K562 (cell line): ENCODE measurements at regions not wholly inside any gene's neighbourhood (a gene's known extent, or its start where the extent isn't known, plus 50 kb on each side); places are given as distances from the start of the nearest gene placed in this dataset.
"Not testable (repeated sequence)": the region's sequence is repeated elsewhere in the genome, so short reads cannot be mapped to it uniquely, and the experiment has no call there.

Experiments
- ATAC-seq: fragments of 200-7000 bp; cut with Tn5 transposase; 3 replicates; pipeline ENCODE4 v1.9.1; 2020; ENCODE audit warnings: moderate library complexity
- BruUV-seq: library from RNA; stranded (reverse); fragments of 400-500 nt; replicated peaks from 2 replicates; lab custom pipeline; 2021; lab: Mats Ljungman, UMichigan
- CTCF ChIA-PET: fragments of 300-600 bp; formaldehyde crosslinking; extraction: SDS; loops from one replicate; lab custom pipeline; 2021; ENCODE audit warnings: low intra/inter-chr PET ratio; lab: Yijun Ruan, JAX
- POLR2A ChIA-PET: fragments of 300-600, 350-650 bp; sonication (Branson Sonifier 250); formaldehyde crosslinking; extraction: SDS; loops from one replicate; lab custom pipeline; 2021; ENCODE audit warnings: antibody characterized with exemption, inconsistent platforms; lab: Yijun Ruan, JAX
- DNase-seq, 4 experiments: peaks; one replicate each; pipeline versions ENCODE4 v3.0.0 to v3.0.0-alpha.2; 2011 to 2018; ENCODE audit warnings: low spot score in 3 of 4, mixed read lengths in 3 of 4; ENCODE audit errors: extremely low read depth in 1 of 4
- FAIRE-seq: peaks from 2 replicates; lab custom pipeline; 2011; peaks lifted over from hg19 to GRCh38; lab: Jason Lieb, UNC
- H2AFZ ChIP-seq: 2 replicates; pipeline ENCODE4 v1.6.0; 2011; ENCODE audit warnings: low read depth, low read length, control low read depth, inconsistent platforms
- H3K27ac ChIP-seq: fragments of 200-600 bp; 3 replicates; pipeline ENCODE4 v1.8.0; 2011; ENCODE audit warnings: low read depth, mild to moderate bottlenecking, control low read depth, inconsistent platforms, low read length, moderate library complexity, mixed read lengths; ENCODE audit errors: extremely low read depth
- H3K27me3 ChIP-seq, 2 experiments: fragments of 300-600 bp in 1 of 2; 2 replicates in 1 of 2; 3 replicates in 1 of 2; pipeline versions ENCODE4 v1.6.0 to v1.8.0; 2011; ENCODE audit warnings: inconsistent platforms in 2 of 2, low read length in 2 of 2, mild to moderate bottlenecking in 1 of 2, mixed read lengths in 1 of 2, moderate library complexity in 1 of 2; ENCODE audit not compliant: control insufficient read depth in 2 of 2, insufficient read depth in 2 of 2
- H3K36me3 ChIP-seq: fragments of 300-600 bp; 3 replicates; pipeline ENCODE4 v1.8.0; 2011; ENCODE audit warnings: mild to moderate bottlenecking, low read length, inconsistent platforms; ENCODE audit not compliant: control insufficient read depth, insufficient read depth
- H3K4me1 ChIP-seq, 2 experiments: fragments of 200-600 bp in 1 of 2; replicated peaks in 1 of 2; 2 replicates in 1 of 2; 3 replicates in 1 of 2; pipeline versions ENCODE4 v1.5.1 to v1.8.0; 2011; ENCODE audit warnings: inconsistent platforms in 2 of 2, low read length in 2 of 2, mild to moderate bottlenecking in 1 of 2, mixed read lengths in 1 of 2, moderate library complexity in 1 of 2; ENCODE audit not compliant: control insufficient read depth in 2 of 2, insufficient read depth in 2 of 2
- H3K4me2 ChIP-seq: 2 replicates; pipeline ENCODE4 v1.6.1; 2011; ENCODE audit warnings: low read length, control low read depth, inconsistent platforms, mixed read lengths; ENCODE audit not compliant: insufficient read depth
- H3K4me3 ChIP-seq: fragments of 200-600 bp; sonication (generic), shearing (Covaris generic); 2 replicates; pipeline ENCODE4 v1.5.1; 2016; ENCODE audit warnings: control low read depth, inconsistent platforms
- H3K79me2 ChIP-seq: fragments of 200-600 bp; 3 replicates; pipeline ENCODE4 v1.8.0; 2011; ENCODE audit warnings: low read length, inconsistent platforms; ENCODE audit not compliant: control insufficient read depth, insufficient read depth
- H3K9ac ChIP-seq, 2 experiments: 2 replicates each; pipeline versions ENCODE4 v1.6.0 to v1.6.1; 2011; ENCODE audit warnings: low read depth in 2 of 2, low read length in 2 of 2, control low read depth in 1 of 2, inconsistent platforms in 1 of 2, mild to moderate bottlenecking in 1 of 2, mixed read lengths in 1 of 2; ENCODE audit not compliant: insufficient read depth in 1 of 2
- H3K9me1 ChIP-seq: one replicate; pipeline ENCODE4 v1.6.0; 2011; ENCODE audit warnings: inconsistent platforms, mild to moderate bottlenecking, low read length, moderate library complexity; ENCODE audit not compliant: control insufficient read depth, insufficient read depth
- H3K9me3 ChIP-seq: replicated peaks from 2 replicates; pipeline ENCODE4 v1.5.1; 2011; ENCODE audit warnings: low read depth, low read length, inconsistent platforms; ENCODE audit not compliant: control insufficient read depth, insufficient read depth
- H4K20me1 ChIP-seq: replicated peaks from 2 replicates; pipeline ENCODE4 v1.6.1; 2011; ENCODE audit warnings: low read length, inconsistent platforms, mixed read lengths; ENCODE audit not compliant: control insufficient read depth, insufficient read depth
- CBFA2T2 ChIP-seq: fragments of 450-650 bp; conservative IDR thresholded peaks from 2 replicates; pipeline ENCODE4 v1.6.1; 2017; ENCODE audit warnings: mild to moderate bottlenecking
- CSDE1 ChIP-seq, 2 experiments: fragments of 450-650 bp; IDR thresholded peaks; 2 replicates each; pipeline ENCODE4 v1.6.1; 2016; ENCODE audit warnings: mild to moderate bottlenecking in 1 of 2
- RHOXF2B ChIP-seq: fragments of 250-450 bp; sonication (Bioruptor Pico); conservative IDR thresholded peaks from 2 replicates; pipeline ENCODE4 v1.5.1; 2021
- SMARCB1 ChIP-seq: IDR thresholded peaks from 2 replicates; pipeline ENCODE4 v1.6.1; 2011; ENCODE audit warnings: improper control_type of control experiment, low read depth; ENCODE audit not compliant: insufficient read length
- TARDBP ChIP-seq: fragments of 450-650 bp; IDR thresholded peaks from 2 replicates; pipeline ENCODE4 v1.6.1; 2016
- WGBS: fragments of 100-300 bp; shearing (Covaris generic); methylation state at CpG from one replicate; pipeline ENCODE4 v1.1.6; 2016; ENCODE audit warnings: low coverage, mixed read lengths; ENCODE audit not compliant: insufficient coverage; ENCODE audit errors: missing lambda C conversion rate; 5-methylcytosine and 5-hydroxymethylcytosine counted together
- in situ Hi-C: fragments of 300-500 bp; cut with MboI; formaldehyde crosslinking; loops from 4 replicates; pipeline ENCODE4 v1.15.0; 2018; ENCODE audit warnings: inconsistent platforms, mixed read lengths
- intact Hi-C: fragments of 100-400 bp; cut with micrococcal nuclease; formaldehyde crosslinking; loops from 2 replicates; pipeline ENCODE4 v1.14.2; 2022
- TF ChIP-seq, protein P1 (sequence below): sonication (generic); formaldehyde crosslinking; IDR thresholded peaks from 2 replicates; pipeline ENCODE4 v1.8.0; 2022; ENCODE audit warnings: mild to moderate bottlenecking, low read depth, missing genetic modification reagents
- TF ChIP-seq, protein P2 (sequence below): fragments of 250-450 bp; sonication (Bioruptor Pico); IDR thresholded peaks from 2 replicates; pipeline ENCODE4 v1.4.0; 2020
- TF ChIP-seq, protein P3 (sequence below): fragments of 250-450 bp; sonication (Bioruptor Pico); IDR thresholded peaks from 2 replicates; pipeline ENCODE4 v1.8.0; 2021; ENCODE audit warnings: borderline replicate concordance, mild to moderate bottlenecking, moderate library complexity; ENCODE audit not compliant: poor library complexity, severe bottlenecking

DNA sequence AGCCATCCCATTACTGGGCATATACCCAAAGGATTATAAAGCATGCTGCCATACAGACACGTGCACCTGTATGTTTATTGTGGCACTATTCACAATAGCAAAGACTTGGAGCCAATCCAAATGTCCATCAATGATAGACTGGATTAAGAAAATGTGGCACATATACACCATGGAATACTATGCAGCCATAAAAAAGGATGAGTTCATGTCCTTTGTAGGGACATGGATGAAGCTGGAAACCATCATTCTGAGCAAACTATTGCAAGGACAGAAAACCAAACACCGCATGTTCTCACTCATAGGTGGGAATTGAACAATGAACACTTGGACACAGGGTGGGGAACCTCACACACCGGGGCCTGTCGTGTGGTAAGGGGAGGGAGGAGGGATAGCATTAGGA, 233.4 kb upstream of the PIK3R1 start:
- FAIRE-seq, in situ Hi-C loops, H3K9ac ChIP-seq, H3K27ac ChIP-seq, ATAC-seq, CTCF ChIA-PET, H4K20me1 ChIP-seq, H2AFZ ChIP-seq, intact Hi-C loops, H3K27me3 ChIP-seq, POLR2A ChIA-PET, BruUV-seq, H3K9me1 ChIP-seq, H3K4me1 ChIP-seq, DNase-seq, H3K4me2 ChIP-seq, H3K4me3 ChIP-seq, H3K36me3 ChIP-seq, H3K9me3 ChIP-seq, H3K79me2 ChIP-seq: not testable (repeated sequence)
- 5% methylated on average over 3 of the region's 4 CpGs for WGBS

DNA sequence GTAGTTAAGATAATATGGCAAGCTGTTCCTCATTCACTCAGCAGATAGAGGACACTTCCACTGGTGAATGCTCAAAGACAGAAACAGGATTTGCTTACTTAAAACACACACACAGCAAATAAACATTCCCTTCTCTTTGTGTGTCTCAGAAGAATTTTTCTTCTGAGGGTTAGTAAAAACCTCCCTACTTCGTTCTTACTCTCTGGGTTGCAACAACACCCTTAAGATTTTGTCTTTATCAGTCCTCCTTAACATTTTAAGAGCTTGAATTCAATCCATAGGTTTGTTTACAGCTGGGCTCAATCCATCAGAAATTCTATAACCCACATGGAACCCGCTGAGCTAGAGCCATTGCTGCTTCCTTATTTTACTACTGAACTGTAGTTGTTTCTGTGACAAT, 237.4 kb upstream of the PIK3R1 start:
- no peaks in the 10 kb centered on the region for H3K79me2 ChIP-seq
- FAIRE-seq (no peak), ATAC-seq (no peak), DNase-seq (no peak)
- H3K4me3 ChIP-seq: no peak overlapping the region
- intact Hi-C loops (no loop called here), in situ Hi-C loops (no loop called here)
- POLR2A ChIA-PET: interaction anchor here (0.9 kb wide), 1 partner anchor 42 kb away, joined by 4 read pairs; no protein-coding TSS in a partner anchor
- H2AFZ ChIP-seq: no peak overlapping the region
- CTCF ChIA-PET: no interaction called here
- H3K4me2 ChIP-seq: no peak overlapping the region
- 0% methylated on average over 2 of the region's 2 CpGs for WGBS
- no peaks in the 10 kb centered on the region for H3K4me1 ChIP-seq
- no peaks in the 10 kb centered on the region for H3K27me3 ChIP-seq
- H3K9me1 ChIP-seq: no peaks in the 10 kb centered on the region
- no peak overlapping the region for H3K9ac ChIP-seq
- H4K20me1 ChIP-seq: no peaks in the 10 kb centered on the region
- no peaks in the 10 kb centered on the region for H3K36me3 ChIP-seq
- H3K9me3 ChIP-seq: no peaks in the 10 kb centered on the region
- no TSS peak for BruUV-seq
- no peak overlapping the region for H3K27ac ChIP-seq
- TF ChIP-seq SMARCB1 (no peak), CBFA2T2 (no peak), CSDE1 (IDR thresholded peaks at IDR 0.05) (no peak), TARDBP (no peak), RHOXF2B (CRISPR knock-in tag) (no peak)
- TF ChIP-seq, protein P1, sequence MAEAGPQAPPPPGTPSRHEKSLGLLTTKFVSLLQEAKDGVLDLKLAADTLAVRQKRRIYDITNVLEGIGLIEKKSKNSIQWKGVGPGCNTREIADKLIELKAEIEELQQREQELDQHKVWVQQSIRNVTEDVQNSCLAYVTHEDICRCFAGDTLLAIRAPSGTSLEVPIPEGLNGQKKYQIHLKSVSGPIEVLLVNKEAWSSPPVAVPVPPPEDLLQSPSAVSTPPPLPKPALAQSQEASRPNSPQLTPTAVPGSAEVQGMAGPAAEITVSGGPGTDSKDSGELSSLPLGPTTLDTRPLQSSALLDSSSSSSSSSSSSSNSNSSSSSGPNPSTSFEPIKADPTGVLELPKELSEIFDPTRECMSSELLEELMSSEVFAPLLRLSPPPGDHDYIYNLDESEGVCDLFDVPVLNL (CRISPR knock-in tag): no peak
- TF ChIP-seq, protein P2, sequence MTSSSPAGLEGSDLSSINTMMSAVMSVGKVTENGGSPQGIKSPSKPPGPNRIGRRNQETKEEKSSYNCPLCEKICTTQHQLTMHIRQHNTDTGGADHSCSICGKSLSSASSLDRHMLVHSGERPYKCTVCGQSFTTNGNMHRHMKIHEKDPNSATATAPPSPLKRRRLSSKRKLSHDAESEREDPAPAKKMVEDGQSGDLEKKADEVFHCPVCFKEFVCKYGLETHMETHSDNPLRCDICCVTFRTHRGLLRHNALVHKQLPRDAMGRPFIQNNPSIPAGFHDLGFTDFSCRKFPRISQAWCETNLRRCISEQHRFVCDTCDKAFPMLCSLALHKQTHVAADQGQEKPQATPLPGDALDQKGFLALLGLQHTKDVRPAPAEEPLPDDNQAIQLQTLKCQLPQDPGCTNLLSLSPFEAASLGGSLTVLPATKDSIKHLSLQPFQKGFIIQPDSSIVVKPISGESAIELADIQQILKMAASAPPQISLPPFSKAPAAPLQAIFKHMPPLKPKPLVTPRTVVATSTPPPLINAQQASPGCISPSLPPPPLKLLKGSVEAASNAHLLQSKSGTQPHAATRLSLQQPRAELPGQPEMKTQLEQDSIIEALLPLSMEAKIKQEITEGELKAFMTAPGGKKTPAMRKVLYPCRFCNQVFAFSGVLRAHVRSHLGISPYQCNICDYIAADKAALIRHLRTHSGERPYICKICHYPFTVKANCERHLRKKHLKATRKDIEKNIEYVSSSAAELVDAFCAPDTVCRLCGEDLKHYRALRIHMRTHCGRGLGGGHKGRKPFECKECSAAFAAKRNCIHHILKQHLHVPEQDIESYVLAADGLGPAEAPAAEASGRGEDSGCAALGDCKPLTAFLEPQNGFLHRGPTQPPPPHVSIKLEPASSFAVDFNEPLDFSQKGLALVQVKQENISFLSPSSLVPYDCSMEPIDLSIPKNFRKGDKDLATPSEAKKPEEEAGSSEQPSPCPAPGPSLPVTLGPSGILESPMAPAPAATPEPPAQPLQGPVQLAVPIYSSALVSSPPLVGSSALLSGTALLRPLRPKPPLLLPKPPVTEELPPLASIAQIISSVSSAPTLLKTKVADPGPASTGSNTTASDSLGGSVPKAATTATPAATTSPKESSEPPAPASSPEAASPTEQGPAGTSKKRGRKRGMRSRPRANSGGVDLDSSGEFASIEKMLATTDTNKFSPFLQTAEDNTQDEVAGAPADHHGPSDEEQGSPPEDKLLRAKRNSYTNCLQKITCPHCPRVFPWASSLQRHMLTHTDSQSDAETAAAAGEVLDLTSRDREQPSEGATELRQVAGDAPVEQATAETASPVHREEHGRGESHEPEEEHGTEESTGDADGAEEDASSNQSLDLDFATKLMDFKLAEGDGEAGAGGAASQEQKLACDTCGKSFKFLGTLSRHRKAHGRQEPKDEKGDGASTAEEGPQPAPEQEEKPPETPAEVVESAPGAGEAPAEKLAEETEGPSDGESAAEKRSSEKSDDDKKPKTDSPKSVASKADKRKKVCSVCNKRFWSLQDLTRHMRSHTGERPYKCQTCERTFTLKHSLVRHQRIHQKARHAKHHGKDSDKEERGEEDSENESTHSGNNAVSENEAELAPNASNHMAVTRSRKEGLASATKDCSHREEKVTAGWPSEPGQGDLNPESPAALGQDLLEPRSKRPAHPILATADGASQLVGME (CRISPR knock-in tag): no peak
- TF ChIP-seq, protein P3, sequence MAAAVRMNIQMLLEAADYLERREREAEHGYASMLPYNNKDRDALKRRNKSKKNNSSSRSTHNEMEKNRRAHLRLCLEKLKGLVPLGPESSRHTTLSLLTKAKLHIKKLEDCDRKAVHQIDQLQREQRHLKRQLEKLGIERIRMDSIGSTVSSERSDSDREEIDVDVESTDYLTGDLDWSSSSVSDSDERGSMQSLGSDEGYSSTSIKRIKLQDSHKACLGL: no peak
